ENCODE measurements at regions not wholly inside any gene's neighbourhood (a gene's known extent, or its start where the extent isn't known, plus 50 kb on each side); places are given as distances from the start of the nearest gene placed in this dataset.

DNA sequence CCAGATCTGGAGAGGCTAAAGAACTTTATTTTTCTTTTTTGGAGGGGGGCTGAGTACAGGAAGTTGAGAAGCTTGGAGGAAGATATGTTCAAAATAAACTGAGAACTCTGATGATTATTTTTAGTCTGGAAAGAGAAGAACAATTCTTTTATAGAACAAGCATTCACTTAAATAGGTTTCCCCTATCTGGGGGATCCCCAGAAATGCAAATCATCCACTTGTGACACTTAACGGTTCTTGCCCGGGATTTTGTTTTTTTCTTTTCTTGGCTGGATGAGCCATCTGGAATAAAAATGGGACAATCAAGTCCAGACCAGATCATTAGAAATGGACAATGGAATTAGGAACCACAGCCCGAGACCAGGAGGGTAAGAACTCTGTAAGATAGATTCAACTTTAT lies 95.9 kb upstream of the EGR2 start:
- no peak for TF ChIP-seq ARNT (IDR thresholded peaks at IDR 0.05)
- TF ChIP-seq BHLHE40 (IDR thresholded peaks at IDR 0.05; ENCODE audit: borderline replicate concordance) = no peak
- no peak for TF ChIP-seq ELF4 (IDR thresholded peaks at IDR 0.05)
- TF ChIP-seq SUZ12 (IDR thresholded peaks at IDR 0.05) = no peak
- no peak for TF ChIP-seq FOXM1 (IDR thresholded peaks at IDR 0.05; ENCODE audit: borderline replicate concordance)
- TF ChIP-seq FOXA1 (IDR thresholded peaks at IDR 0.05) = no peak
- no peak for TF ChIP-seq ZNF384 (IDR thresholded peaks at IDR 0.05)
- TF ChIP-seq SP1 (IDR thresholded peaks at IDR 0.05) = no peak
- TF ChIP-seq TARDBP (IDR thresholded peaks at IDR 0.05) = no peak
- no peak for TF ChIP-seq CTBP1 (IDR thresholded peaks at IDR 0.05; ENCODE audit: borderline replicate concordance)
- TF ChIP-seq, protein P1, sequence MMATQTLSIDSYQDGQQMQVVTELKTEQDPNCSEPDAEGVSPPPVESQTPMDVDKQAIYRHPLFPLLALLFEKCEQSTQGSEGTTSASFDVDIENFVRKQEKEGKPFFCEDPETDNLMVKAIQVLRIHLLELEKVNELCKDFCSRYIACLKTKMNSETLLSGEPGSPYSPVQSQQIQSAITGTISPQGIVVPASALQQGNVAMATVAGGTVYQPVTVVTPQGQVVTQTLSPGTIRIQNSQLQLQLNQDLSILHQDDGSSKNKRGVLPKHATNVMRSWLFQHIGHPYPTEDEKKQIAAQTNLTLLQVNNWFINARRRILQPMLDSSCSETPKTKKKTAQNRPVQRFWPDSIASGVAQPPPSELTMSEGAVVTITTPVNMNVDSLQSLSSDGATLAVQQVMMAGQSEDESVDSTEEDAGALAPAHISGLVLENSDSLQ (IDR thresholded peaks at IDR 0.05) = no peak
